ENCODE measurements at regions not wholly inside any gene's neighbourhood (a gene's known extent, or its start where the extent isn't known, plus 50 kb on each side); places are given as distances from the start of the nearest gene placed in this dataset.

GRCh38 chr15:96142498-96142897 lies 188.0 kb upstream of the NR2F2 start:
- TF ChIP-seq CTCF (IDR thresholded peaks at IDR 0.05) = no peak
- TF ChIP-seq ZFX (IDR thresholded peaks at IDR 0.05; ENCODE audit: borderline replicate concordance) = no peak

All from 22Rv1 (cell line).